ENCODE measurements at regions not wholly inside any gene's neighbourhood (a gene's known extent, or its start where the extent isn't known, plus 50 kb on each side); places are given as distances from the start of the nearest gene placed in this dataset.

- DNase-seq = no peak
Observed at GRCh38 chr1:47709019-47709871, 271.4 kb downstream of the FOXD2 start.

DNA sequence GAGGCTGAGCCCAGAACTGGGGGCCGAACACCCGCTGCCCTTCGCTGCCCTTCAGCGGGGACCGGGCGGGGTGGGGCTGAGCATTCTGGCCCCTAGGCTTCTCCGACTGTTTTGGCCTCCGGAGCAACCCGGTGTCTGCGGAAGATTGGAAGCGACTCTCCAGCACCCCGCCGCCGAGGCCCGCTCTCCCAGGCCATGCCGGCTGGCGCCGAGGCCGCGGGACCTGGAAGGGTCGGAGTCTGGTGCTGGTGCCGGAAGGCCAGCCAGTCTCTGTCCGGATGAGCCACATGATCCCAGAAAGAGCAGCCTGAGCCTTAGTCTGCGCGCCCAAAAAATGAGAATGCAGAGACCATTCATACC lies 272.0 kb downstream of the FOXD2 start:
- DNase-seq = no peak

DNA sequence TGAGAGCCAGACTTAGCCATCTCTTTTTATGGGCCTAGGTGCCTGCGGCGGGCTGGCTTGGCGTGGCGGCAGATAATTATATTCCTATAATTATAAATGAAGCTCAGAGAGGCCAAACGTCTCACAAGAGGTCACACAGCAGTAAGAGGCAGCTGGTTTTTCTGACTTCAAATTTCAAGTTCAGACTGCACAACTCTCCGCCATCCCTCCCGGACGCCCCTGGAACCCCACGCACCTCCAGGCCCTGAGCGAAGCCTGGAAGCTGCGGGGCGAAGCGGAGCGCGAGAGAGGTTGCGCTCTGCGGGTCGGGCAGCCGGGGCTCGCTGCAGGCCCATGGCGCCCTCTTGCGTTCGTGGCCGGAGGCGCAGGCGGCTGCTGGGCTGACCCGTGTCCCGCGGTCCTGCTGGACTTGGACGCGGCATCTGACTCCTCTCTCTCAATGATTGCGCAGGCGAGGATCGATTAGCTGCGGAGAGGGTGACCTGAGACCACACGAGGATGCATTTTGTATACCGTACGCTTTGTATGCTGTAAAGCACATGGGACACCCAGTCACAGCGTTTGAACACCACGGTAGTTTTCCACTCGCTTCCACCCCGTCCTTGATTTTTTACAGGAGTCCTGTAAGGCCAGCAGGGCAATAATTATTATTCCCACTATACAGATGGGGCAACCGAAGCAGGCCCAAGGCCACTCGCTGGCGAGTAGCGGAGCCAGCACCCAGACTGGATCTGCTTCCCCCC lies 272.7 kb downstream of the FOXD2 start:
- peak; percentile 28 for DNase-seq

All from NCI-H1048 (cell line).